HEK293T (cell line): ENCODE measurements at regions not wholly inside any gene's neighbourhood (a gene's known extent, or its start where the extent isn't known, plus 50 kb on each side); places are given as distances from the start of the nearest gene placed in this dataset.
"Not testable (repeated sequence)": the region's sequence is repeated elsewhere in the genome, so short reads cannot be mapped to it uniquely, and the experiment has no call there.

Experiments
- CTCF ChIA-PET: fragments of 350-600 bp; formaldehyde crosslinking; extraction: SDS; loops from one replicate; lab custom pipeline; 2021; ENCODE audit warnings: antibody characterized with exemption, inconsistent platforms; lab: Yijun Ruan, JAX
- POLR2A ChIA-PET: fragments of 350-600 bp; formaldehyde crosslinking; extraction: SDS; loops from one replicate; lab custom pipeline; 2020; ENCODE audit warnings: antibody characterized with exemption, inconsistent platforms; lab: Yijun Ruan, JAX
- DNase-seq: peaks from one replicate; pipeline ENCODE4 v3.0.0; 2012; ENCODE audit warnings: mixed read lengths; ENCODE audit errors: extremely low spot score
- ARNT ChIP-seq: fragments of 450-650 bp; IDR thresholded peaks from 2 replicates; pipeline ENCODE4 v1.6.1; 2017; ENCODE audit warnings: mild to moderate bottlenecking
- BHLHE40 ChIP-seq: fragments of 450-650 bp; IDR thresholded peaks from 2 replicates; pipeline ENCODE4 v1.6.1; 2016; ENCODE audit warnings: mild to moderate bottlenecking, moderate library complexity, borderline replicate concordance
- CTBP1 ChIP-seq: fragments of 450-650 bp; IDR thresholded peaks from 2 replicates; pipeline ENCODE4 v1.6.1; 2016; ENCODE audit warnings: borderline replicate concordance
- ELF4 ChIP-seq: fragments of 450-650 bp; IDR thresholded peaks from 2 replicates; pipeline ENCODE4 v1.6.1; 2017; ENCODE audit warnings: antibody characterized with exemption
- FOXA1 ChIP-seq: fragments of 450-650 bp; IDR thresholded peaks from 2 replicates; pipeline ENCODE4 v1.6.1; 2016; ENCODE audit warnings: mild to moderate bottlenecking
- FOXK2 ChIP-seq: fragments of 450-650 bp; IDR thresholded peaks from 2 replicates; pipeline ENCODE4 v1.6.1; 2016; ENCODE audit warnings: mild to moderate bottlenecking
- FOXM1 ChIP-seq: fragments of 450-650 bp; IDR thresholded peaks from 2 replicates; pipeline ENCODE4 v1.6.1; 2017; ENCODE audit warnings: mild to moderate bottlenecking, borderline replicate concordance
- HDGF ChIP-seq: fragments of 450-650 bp; IDR thresholded peaks from 2 replicates; pipeline ENCODE4 v1.6.1; 2017; ENCODE audit warnings: antibody characterized with exemption, borderline replicate concordance
- L3MBTL2 ChIP-seq: fragments of 450-650 bp; conservative IDR thresholded peaks from 2 replicates; pipeline ENCODE4 v1.6.1; 2016; ENCODE audit warnings: mild to moderate bottlenecking
- LEF1 ChIP-seq: fragments of 450-650 bp; IDR thresholded peaks from 2 replicates; pipeline ENCODE4 v1.6.1; 2017; ENCODE audit warnings: mild to moderate bottlenecking, borderline replicate concordance
- NFRKB ChIP-seq: fragments of 450-650 bp; IDR thresholded peaks from 2 replicates; pipeline ENCODE4 v1.6.1; 2016; ENCODE audit warnings: mild to moderate bottlenecking, moderate library complexity
- PKNOX1 ChIP-seq: fragments of 450-650 bp; IDR thresholded peaks from 2 replicates; pipeline ENCODE4 v1.6.1; 2016
- SP1 ChIP-seq: fragments of 450-650 bp; IDR thresholded peaks from 2 replicates; pipeline ENCODE4 v1.6.1; 2017
- SUZ12 ChIP-seq: fragments of 450-650 bp; IDR thresholded peaks from 2 replicates; pipeline ENCODE4 v1.6.1; 2016; ENCODE audit warnings: mild to moderate bottlenecking
- TARDBP ChIP-seq: fragments of 450-650 bp; IDR thresholded peaks from 2 replicates; pipeline ENCODE4 v1.6.1; 2016
- ZNF384 ChIP-seq: fragments of 450-650 bp; IDR thresholded peaks from 2 replicates; pipeline ENCODE4 v1.6.1; 2016

GRCh38 chr16:59854846-59855439 lies 1120.8 kb upstream of the GOT2 start:
- ChIA-PET POLR2A (no interaction called here), CTCF (no interaction called here)
- DNase-seq = no peak
- TF ChIP-seq FOXA1 = no peak
- no peak for TF ChIP-seq L3MBTL2
- TF ChIP-seq CTBP1 = no peak
- no peak for TF ChIP-seq LEF1
- TF ChIP-seq HDGF = no peak
- no peak for TF ChIP-seq BHLHE40
- no peak for TF ChIP-seq ARNT
- no peak for TF ChIP-seq PKNOX1
- no peak for TF ChIP-seq SUZ12
- TF ChIP-seq SP1 = no peak
- TF ChIP-seq ELF4 = no peak
- no peak for TF ChIP-seq NFRKB
- no peak for TF ChIP-seq FOXM1
- TF ChIP-seq TARDBP = no peak

GRCh38 chr16:59849716-59850115 lies 1115.6 kb upstream of the GOT2 start:
- ChIA-PET CTCF (no interaction called here), POLR2A (no interaction called here)
- TF ChIP-seq FOXM1 (no peak), FOXK2 (no peak), HDGF (no peak), ARNT (no peak), FOXA1 (no peak), LEF1 (no peak), SP1 (no peak), TARDBP (no peak), NFRKB (no peak), CTBP1 (no peak), BHLHE40 (no peak), SUZ12 (no peak), ELF4 (no peak), L3MBTL2 (no peak)
- DNase-seq = no peak

- no peak for DNase-seq
- ChIA-PET CTCF (no interaction called here), POLR2A (no interaction called here)
- no peak for TF ChIP-seq FOXK2
- TF ChIP-seq LEF1 = no peak
- no peak for TF ChIP-seq SP1
- no peak for TF ChIP-seq SUZ12
- TF ChIP-seq ZNF384 = no peak
- TF ChIP-seq FOXA1 = no peak
- TF ChIP-seq BHLHE40 = no peak
- TF ChIP-seq ELF4 = no peak
- no peak for TF ChIP-seq HDGF
- TF ChIP-seq ARNT = no peak
- TF ChIP-seq PKNOX1 = no peak
- TF ChIP-seq TARDBP = no peak
- TF ChIP-seq FOXM1 = no peak
- TF ChIP-seq CTBP1 = no peak
- no peak for TF ChIP-seq NFRKB
Observed at GRCh38 chr16:59848296-59848695, 1114.2 kb upstream of the GOT2 start.

GRCh38 chr16:59840169-59840568 lies 1106.1 kb upstream of the GOT2 start:
- CTCF ChIA-PET = no interaction called here

GRCh38 chr16:59826767-59827166 lies 1092.7 kb upstream of the GOT2 start:
- POLR2A ChIA-PET = no interaction called here
- CTCF ChIA-PET = no interaction called here
- DNase-seq = no peak
- TF ChIP-seq LEF1 (no peak), TARDBP (no peak), FOXK2 (no peak), FOXA1 (no peak), ARNT (no peak), HDGF (no peak), SP1 (no peak), PKNOX1 (no peak), L3MBTL2 (no peak), CTBP1 (no peak), ELF4 (no peak), SUZ12 (no peak), NFRKB (no peak), FOXM1 (no peak), ZNF384 (no peak), BHLHE40 (no peak)

More at GRCh38 chr16:59840169-59840568, 1106.1 kb upstream of the GOT2 start:
- TF ChIP-seq ZNF384 (no peak), TARDBP (no peak), ELF4 (no peak), SP1 (no peak), L3MBTL2 (no peak), FOXM1 (no peak), SUZ12 (no peak), CTBP1 (no peak), NFRKB (no peak), FOXA1 (no peak), ARNT (no peak), PKNOX1 (no peak), FOXK2 (no peak), HDGF (no peak), LEF1 (no peak), BHLHE40 (no peak)
- POLR2A ChIA-PET = no interaction called here
- no peak for DNase-seq

- CTCF ChIA-PET, DNase-seq, POLR2A ChIA-PET: not testable (repeated sequence)
Observed at GRCh38 chr16:59809488-59809887, 1075.4 kb upstream of the GOT2 start.
